Upper lobe of left lung (tissue), 4 donors: ENCODE measurements at regions not wholly inside any gene's neighbourhood (a gene's known extent, or its start where the extent isn't known, plus 50 kb on each side); places are given as distances from the start of the nearest gene placed in this dataset.

Source experiments
- CTCF ChIP-seq, 6 experiments: fragments of 450-650 bp in 4 of 6; fragments of 200-600 bp in 2 of 6; sonication (generic) in 2 of 6; IDR thresholded peaks; one replicate each; pipeline ENCODE4 v1.5.1; 2016 to 2019; ENCODE audit warnings: antibody characterized with exemption in 6 of 6
- EP300 ChIP-seq, 4 donors: sonication (generic); formaldehyde crosslinking; IDR thresholded peaks; one replicate each; pipeline ENCODE4 v1.5.1; 2017; ENCODE audit warnings: antibody characterized with exemption in 4 of 4, control low read depth in 2 of 4
- POLR2A ChIP-seq, 4 donors: fragments of 450-650 bp; IDR thresholded peaks; one replicate each; pipeline ENCODE4 v1.5.1; 2016 to 2017; ENCODE audit warnings: antibody characterized with exemption in 4 of 4, mild to moderate bottlenecking in 2 of 4

GRCh38 chr6:167227984-167228383 is 63.1 kb upstream of the UNC93A start:
- no peak for TF ChIP-seq CTCF (IDR thresholded peaks at IDR 0.05)
- TF ChIP-seq POLR2A (IDR thresholded peaks at IDR 0.05), result no peak
- TF ChIP-seq EP300 (IDR thresholded peaks at IDR 0.05), result no peak
